K562 (cell line): ENCODE measurements at regions not wholly inside any gene's neighbourhood (a gene's known extent, or its start where the extent isn't known, plus 50 kb on each side); places are given as distances from the start of the nearest gene placed in this dataset.

Experiments used
- ATAC-seq: fragments of 200-7000 bp; cut with Tn5 transposase; 3 replicates; pipeline ENCODE4 v1.9.1; 2020; ENCODE audit warnings: moderate library complexity
- BruUV-seq: library from RNA; stranded (reverse); fragments of 400-500 nt; replicated peaks from 2 replicates; lab custom pipeline; 2021; lab: Mats Ljungman, UMichigan
- CTCF ChIA-PET: fragments of 300-600 bp; formaldehyde crosslinking; extraction: SDS; loops from one replicate; lab custom pipeline; 2021; ENCODE audit warnings: low intra/inter-chr PET ratio; lab: Yijun Ruan, JAX
- POLR2A ChIA-PET: fragments of 300-600, 350-650 bp; sonication (Branson Sonifier 250); formaldehyde crosslinking; extraction: SDS; loops from one replicate; lab custom pipeline; 2021; ENCODE audit warnings: antibody characterized with exemption, inconsistent platforms; lab: Yijun Ruan, JAX
- DNase-seq, 4 experiments: peaks; one replicate each; pipeline versions ENCODE4 v3.0.0 to v3.0.0-alpha.2; 2011 to 2018; ENCODE audit warnings: low spot score in 3 of 4, mixed read lengths in 3 of 4; ENCODE audit errors: extremely low read depth in 1 of 4
- FAIRE-seq: peaks from 2 replicates; lab custom pipeline; 2011; peaks lifted over from hg19 to GRCh38; lab: Jason Lieb, UNC
- H2AFZ ChIP-seq: 2 replicates; pipeline ENCODE4 v1.6.0; 2011; ENCODE audit warnings: low read depth, low read length, control low read depth, inconsistent platforms
- H3K27ac ChIP-seq: fragments of 200-600 bp; 3 replicates; pipeline ENCODE4 v1.8.0; 2011; ENCODE audit warnings: low read depth, mild to moderate bottlenecking, control low read depth, inconsistent platforms, low read length, moderate library complexity, mixed read lengths; ENCODE audit errors: extremely low read depth
- H3K27me3 ChIP-seq, 2 experiments: fragments of 300-600 bp in 1 of 2; 2 replicates in 1 of 2; 3 replicates in 1 of 2; pipeline versions ENCODE4 v1.6.0 to v1.8.0; 2011; ENCODE audit warnings: inconsistent platforms in 2 of 2, low read length in 2 of 2, mild to moderate bottlenecking in 1 of 2, mixed read lengths in 1 of 2, moderate library complexity in 1 of 2; ENCODE audit not compliant: control insufficient read depth in 2 of 2, insufficient read depth in 2 of 2
- H3K36me3 ChIP-seq: fragments of 300-600 bp; 3 replicates; pipeline ENCODE4 v1.8.0; 2011; ENCODE audit warnings: mild to moderate bottlenecking, low read length, inconsistent platforms; ENCODE audit not compliant: control insufficient read depth, insufficient read depth
- H3K4me1 ChIP-seq, 2 experiments: fragments of 200-600 bp in 1 of 2; replicated peaks in 1 of 2; 2 replicates in 1 of 2; 3 replicates in 1 of 2; pipeline versions ENCODE4 v1.5.1 to v1.8.0; 2011; ENCODE audit warnings: inconsistent platforms in 2 of 2, low read length in 2 of 2, mild to moderate bottlenecking in 1 of 2, mixed read lengths in 1 of 2, moderate library complexity in 1 of 2; ENCODE audit not compliant: control insufficient read depth in 2 of 2, insufficient read depth in 2 of 2
- H3K4me2 ChIP-seq: 2 replicates; pipeline ENCODE4 v1.6.1; 2011; ENCODE audit warnings: low read length, control low read depth, inconsistent platforms, mixed read lengths; ENCODE audit not compliant: insufficient read depth
- H3K4me3 ChIP-seq: fragments of 200-600 bp; sonication (generic), shearing (Covaris generic); 2 replicates; pipeline ENCODE4 v1.5.1; 2016; ENCODE audit warnings: control low read depth, inconsistent platforms
- H3K79me2 ChIP-seq: fragments of 200-600 bp; 3 replicates; pipeline ENCODE4 v1.8.0; 2011; ENCODE audit warnings: low read length, inconsistent platforms; ENCODE audit not compliant: control insufficient read depth, insufficient read depth
- H3K9ac ChIP-seq, 2 experiments: 2 replicates each; pipeline versions ENCODE4 v1.6.0 to v1.6.1; 2011; ENCODE audit warnings: low read depth in 2 of 2, low read length in 2 of 2, control low read depth in 1 of 2, inconsistent platforms in 1 of 2, mild to moderate bottlenecking in 1 of 2, mixed read lengths in 1 of 2; ENCODE audit not compliant: insufficient read depth in 1 of 2
- H3K9me1 ChIP-seq: one replicate; pipeline ENCODE4 v1.6.0; 2011; ENCODE audit warnings: inconsistent platforms, mild to moderate bottlenecking, low read length, moderate library complexity; ENCODE audit not compliant: control insufficient read depth, insufficient read depth
- H3K9me3 ChIP-seq: replicated peaks from 2 replicates; pipeline ENCODE4 v1.5.1; 2011; ENCODE audit warnings: low read depth, low read length, inconsistent platforms; ENCODE audit not compliant: control insufficient read depth, insufficient read depth
- H4K20me1 ChIP-seq: replicated peaks from 2 replicates; pipeline ENCODE4 v1.6.1; 2011; ENCODE audit warnings: low read length, inconsistent platforms, mixed read lengths; ENCODE audit not compliant: control insufficient read depth, insufficient read depth
- ELF1 ChIP-seq: fragments of 200-800 bp; sonication (Bioruptor generic); IDR thresholded peaks from 2 replicates; pipeline ENCODE4 v1.6.1; 2016; ENCODE audit warnings: missing genetic modification characterization, missing compliant biosample characterization
- ESRRA ChIP-seq: fragments of 450-650 bp; IDR thresholded peaks from 2 replicates; pipeline ENCODE4 v1.6.1; 2014; ENCODE audit warnings: low read depth, mild to moderate bottlenecking, moderate library complexity, borderline replicate concordance
- GATAD2B ChIP-seq: fragments of 450-650 bp; IDR thresholded peaks from 2 replicates; pipeline ENCODE4 v1.6.1; 2017; ENCODE audit warnings: mild to moderate bottlenecking, borderline replicate concordance
- HLTF ChIP-seq: fragments of 450-650 bp; IDR thresholded peaks from 2 replicates; pipeline ENCODE4 v1.6.1; 2016
- HMG20B ChIP-seq: fragments of 250-450 bp; sonication (Bioruptor Pico); IDR thresholded peaks from 2 replicates; pipeline ENCODE4 v1.5.0; 2021; ENCODE audit warnings: mild to moderate bottlenecking
- HNRNPH1 ChIP-seq: fragments of 200-400 bp; formaldehyde crosslinking; optimal IDR thresholded peaks from 2 replicates; pipeline ENCODE3; 2017; ENCODE audit warnings: low read depth, mild to moderate bottlenecking, low read length, moderate library complexity
- JUND ChIP-seq, 2 experiments: IDR thresholded peaks; 2 replicates in 1 of 2; 3 replicates in 1 of 2; pipeline ENCODE4 v1.6.1; 2011; ENCODE audit warnings: borderline replicate concordance in 2 of 2, low read depth in 2 of 2, low read length in 2 of 2, improper control_type of control experiment in 1 of 2, missing biosample characterization in 1 of 2, missing genetic modification characterization in 1 of 2, missing genetic modification reagents in 1 of 2
- MYBL2 ChIP-seq, 2 experiments: fragments of 450-650 bp in 1 of 2; sonication (generic) in 1 of 2; formaldehyde crosslinking in 1 of 2; IDR thresholded peaks; 2 replicates each; pipeline versions ENCODE4 v1.6.1 to v1.8.1; 2017 to 2022; ENCODE audit warnings: borderline replicate concordance in 1 of 2, inconsistent platforms in 1 of 2, low read depth in 1 of 2, mild to moderate bottlenecking in 1 of 2, missing genetic modification reagents in 1 of 2, moderate library complexity in 1 of 2
- NFATC3 ChIP-seq: fragments of 450-650 bp; IDR thresholded peaks from 2 replicates; pipeline ENCODE4 v1.6.1; 2017; ENCODE audit warnings: mild to moderate bottlenecking
- NUFIP1 ChIP-seq: fragments of 450-650 bp; IDR thresholded peaks from 2 replicates; pipeline ENCODE4 v1.6.1; 2018; ENCODE audit not compliant: partially characterized antibody
- POLR2A ChIP-seq: fragments of 450-650 bp; conservative IDR thresholded peaks from 2 replicates; pipeline ENCODE4 v1.6.1; 2016
- SIX5 ChIP-seq, 2 experiments: IDR thresholded peaks; 2 replicates each; pipeline ENCODE4 v1.6.1; 2011; ENCODE audit warnings: low read length in 2 of 2, borderline replicate concordance in 1 of 2, low read depth in 1 of 2, mild to moderate bottlenecking in 1 of 2, moderate library complexity in 1 of 2; ENCODE audit not compliant: insufficient read depth in 1 of 2
- TARDBP ChIP-seq: fragments of 450-650 bp; IDR thresholded peaks from 2 replicates; pipeline ENCODE4 v1.6.1; 2016
- ZNF224 ChIP-seq: sonication (generic); formaldehyde crosslinking; IDR thresholded peaks from 2 replicates; pipeline ENCODE4 v1.8.0; 2022; ENCODE audit warnings: mild to moderate bottlenecking, missing genetic modification reagents
- WGBS: fragments of 100-300 bp; shearing (Covaris generic); methylation state at CpG from one replicate; pipeline ENCODE4 v1.1.6; 2016; ENCODE audit warnings: low coverage, mixed read lengths; ENCODE audit not compliant: insufficient coverage; ENCODE audit errors: missing lambda C conversion rate; 5-methylcytosine and 5-hydroxymethylcytosine counted together
- in situ Hi-C: fragments of 300-500 bp; cut with MboI; formaldehyde crosslinking; loops from 4 replicates; pipeline ENCODE4 v1.15.0; 2018; ENCODE audit warnings: inconsistent platforms, mixed read lengths
- intact Hi-C: fragments of 100-400 bp; cut with micrococcal nuclease; formaldehyde crosslinking; loops from 2 replicates; pipeline ENCODE4 v1.14.2; 2022

DNA sequence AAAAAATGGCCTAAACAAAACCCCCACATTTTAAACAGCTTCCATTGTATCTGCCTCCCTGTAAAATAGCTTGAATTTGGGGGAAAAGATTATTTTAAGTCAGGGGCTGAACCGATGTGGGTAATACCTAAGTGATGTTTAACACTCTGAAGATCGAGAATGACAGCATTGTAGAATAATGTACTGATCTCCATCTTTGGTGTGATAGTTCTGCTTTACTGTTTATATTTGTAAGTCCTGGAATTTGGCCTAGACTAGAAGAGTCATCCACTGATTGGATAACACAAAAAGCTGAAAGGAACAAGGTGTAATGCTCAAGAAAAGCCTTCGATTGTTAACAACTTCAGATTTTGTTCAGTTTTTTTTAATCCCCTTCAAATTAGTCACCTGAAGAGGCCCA, 53.8 kb upstream of the CCDC68 start:
- no peaks in the 10 kb centered on the region for H3K36me3 ChIP-seq
- intact Hi-C loops = no loop called here
- H3K9me3 ChIP-seq = no peaks in the 10 kb centered on the region
- TF ChIP-seq HLTF = no peak
- no peak for TF ChIP-seq ZNF224 (CRISPR knock-in tag)
- CTCF ChIA-PET = no interaction called here
- H3K9me1 ChIP-seq = no peaks in the 10 kb centered on the region
- FAIRE-seq (no peak), ATAC-seq (no peak), DNase-seq (no peak)
- no peak overlapping the region for H3K27ac ChIP-seq
- H3K4me1 ChIP-seq = no peaks in the 10 kb centered on the region
- no peak overlapping the region for H3K4me3 ChIP-seq
- BruUV-seq = no TSS peak
- H3K79me2 ChIP-seq = no peaks in the 10 kb centered on the region
- POLR2A ChIA-PET = no interaction called here
- WGBS = 3% methylated on average over 3 of the region's 3 CpGs
- no peak overlapping the region for H3K9ac ChIP-seq
- no peaks in the 10 kb centered on the region for H3K27me3 ChIP-seq
- H2AFZ ChIP-seq = no peak overlapping the region
- H4K20me1 ChIP-seq = no peaks in the 10 kb centered on the region
- in situ Hi-C loops = no loop called here
- H3K4me2 ChIP-seq = no peak overlapping the region

DNA sequence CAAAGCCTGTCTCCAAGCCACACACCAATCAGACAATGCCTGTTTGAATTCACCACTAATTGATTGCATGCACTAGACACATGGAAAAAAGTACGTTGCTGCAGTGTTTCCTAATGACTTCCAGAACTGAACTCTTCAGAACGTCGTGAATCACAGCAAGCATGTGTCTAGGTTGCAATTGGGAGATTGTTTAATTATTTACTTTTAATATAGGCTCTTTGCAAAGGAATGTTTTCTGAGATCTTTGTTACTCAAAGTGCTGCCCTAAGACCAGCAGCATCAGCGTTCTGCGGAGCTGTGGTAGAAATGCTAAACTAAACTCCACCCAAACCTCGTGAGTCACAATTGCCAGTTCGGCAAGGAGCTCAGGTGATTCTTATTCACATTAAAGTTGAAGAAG, 52.7 kb upstream of the CCDC68 start:
- Histone ChIP-seq H3K9ac (no peak overlapping the region), H3K4me2 (no peak overlapping the region), H3K4me3 (no peak overlapping the region), H3K4me1 (no peaks in the 10 kb centered on the region), H4K20me1 (no peaks in the 10 kb centered on the region), H2AFZ (no peak overlapping the region), H3K36me3 (no peaks in the 10 kb centered on the region), H3K9me3 (no peaks in the 10 kb centered on the region), H3K79me2 (no peaks in the 10 kb centered on the region), H3K27ac (no peak overlapping the region), H3K9me1 (no peaks in the 10 kb centered on the region), H3K27me3 (no peaks in the 10 kb centered on the region)
- WGBS = 2% methylated on average over 7 of the region's 7 CpGs
- CTCF ChIA-PET = no interaction called here
- DNase-seq = no peak
- POLR2A ChIA-PET = no interaction called here
- FAIRE-seq = no peak
- in situ Hi-C loops = no loop called here
- no peak for TF ChIP-seq ELF1 (tag)
- no peak for TF ChIP-seq NUFIP1
- TF ChIP-seq HMG20B (CRISPR knock-in tag) = no peak
- no peak for TF ChIP-seq HNRNPH1
- no peak for TF ChIP-seq GATAD2B
- TF ChIP-seq MYBL2 (IDR thresholded peaks at IDR 0.05; ENCODE audit: low read depth) = no peak
- no peak for TF ChIP-seq MYBL2 (CRISPR knock-in tag; IDR thresholded peaks at IDR 0.05; ENCODE audit: borderline replicate concordance)
- TF ChIP-seq SIX5 (IDR thresholded peaks at IDR 0.05; ENCODE audit: borderline replicate concordance in 1 of 2, insufficient read depth in 1 of 2, low read depth in 1 of 2, low read length in 2 of 2) = no peak
- no peak for TF ChIP-seq NFATC3
- TF ChIP-seq ESRRA = no peak
- no peak for TF ChIP-seq POLR2A
- TF ChIP-seq TARDBP = no peak
- no peak for TF ChIP-seq JUND (IDR thresholded peaks at IDR 0.05; ENCODE audit: borderline replicate concordance, low read depth, low read length)
- no peak for TF ChIP-seq JUND (tag; IDR thresholded peaks at IDR 0.05; ENCODE audit: borderline replicate concordance, low read depth, low read length)
- ATAC-seq = no peak
- no TSS peak for BruUV-seq
- intact Hi-C loops = no loop called here
